ENCODE measurements at regions not wholly inside any gene's neighbourhood (a gene's known extent, or its start where the extent isn't known, plus 50 kb on each side); places are given as distances from the start of the nearest gene placed in this dataset.

DNA sequence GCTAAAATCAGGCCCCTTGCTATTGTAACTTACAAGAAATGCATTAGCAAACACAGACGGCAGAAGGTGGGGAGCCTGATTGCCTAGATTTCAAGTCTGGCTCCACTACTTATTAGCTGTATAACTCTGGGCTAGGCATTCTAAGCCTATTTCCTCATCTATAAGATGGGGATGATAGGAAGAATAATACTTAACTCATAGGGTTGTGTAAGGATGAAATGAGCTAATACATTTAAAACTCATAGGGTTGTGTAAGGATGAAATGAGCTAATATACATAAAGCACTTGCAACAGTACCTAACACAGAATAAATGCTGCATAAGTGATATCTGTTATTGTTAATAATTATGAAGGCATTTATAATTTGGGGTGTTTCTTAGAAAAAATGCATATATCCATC, 60.1 kb upstream of the DIO2 start:
- Histone ChIP-seq H3K4me1 (ENCODE audit: low read depth, poor library complexity, severe bottlenecking) (no peaks in the 10 kb centered on the region), H2AFZ (ENCODE audit: low read depth) (no peak overlapping the region), H3K36me3 (ENCODE audit: insufficient read depth) (no peaks in the 10 kb centered on the region), H3K27me3 (ENCODE audit: insufficient read depth, low read depth) (no peaks in the 10 kb centered on the region), H3K9ac (no peak overlapping the region), H3K4me2 (no peak overlapping the region), H3K79me2 (ENCODE audit: insufficient read depth, low read depth) (no peaks in the 10 kb centered on the region), H3K27ac (no peak overlapping the region), H4K20me1 (ENCODE audit: insufficient read depth) (no peaks in the 10 kb centered on the region), H3K4me3 (IDR thresholded peaks at IDR 0.05; ENCODE audit: insufficient read depth, low read depth, low read length) (no peak overlapping the region)
- TF ChIP-seq, protein P1, sequence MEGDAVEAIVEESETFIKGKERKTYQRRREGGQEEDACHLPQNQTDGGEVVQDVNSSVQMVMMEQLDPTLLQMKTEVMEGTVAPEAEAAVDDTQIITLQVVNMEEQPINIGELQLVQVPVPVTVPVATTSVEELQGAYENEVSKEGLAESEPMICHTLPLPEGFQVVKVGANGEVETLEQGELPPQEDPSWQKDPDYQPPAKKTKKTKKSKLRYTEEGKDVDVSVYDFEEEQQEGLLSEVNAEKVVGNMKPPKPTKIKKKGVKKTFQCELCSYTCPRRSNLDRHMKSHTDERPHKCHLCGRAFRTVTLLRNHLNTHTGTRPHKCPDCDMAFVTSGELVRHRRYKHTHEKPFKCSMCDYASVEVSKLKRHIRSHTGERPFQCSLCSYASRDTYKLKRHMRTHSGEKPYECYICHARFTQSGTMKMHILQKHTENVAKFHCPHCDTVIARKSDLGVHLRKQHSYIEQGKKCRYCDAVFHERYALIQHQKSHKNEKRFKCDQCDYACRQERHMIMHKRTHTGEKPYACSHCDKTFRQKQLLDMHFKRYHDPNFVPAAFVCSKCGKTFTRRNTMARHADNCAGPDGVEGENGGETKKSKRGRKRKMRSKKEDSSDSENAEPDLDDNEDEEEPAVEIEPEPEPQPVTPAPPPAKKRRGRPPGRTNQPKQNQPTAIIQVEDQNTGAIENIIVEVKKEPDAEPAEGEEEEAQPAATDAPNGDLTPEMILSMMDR (conservative IDR thresholded peaks at IDR 0.05; ENCODE audit: low read depth, low read length), result no peak

DNA sequence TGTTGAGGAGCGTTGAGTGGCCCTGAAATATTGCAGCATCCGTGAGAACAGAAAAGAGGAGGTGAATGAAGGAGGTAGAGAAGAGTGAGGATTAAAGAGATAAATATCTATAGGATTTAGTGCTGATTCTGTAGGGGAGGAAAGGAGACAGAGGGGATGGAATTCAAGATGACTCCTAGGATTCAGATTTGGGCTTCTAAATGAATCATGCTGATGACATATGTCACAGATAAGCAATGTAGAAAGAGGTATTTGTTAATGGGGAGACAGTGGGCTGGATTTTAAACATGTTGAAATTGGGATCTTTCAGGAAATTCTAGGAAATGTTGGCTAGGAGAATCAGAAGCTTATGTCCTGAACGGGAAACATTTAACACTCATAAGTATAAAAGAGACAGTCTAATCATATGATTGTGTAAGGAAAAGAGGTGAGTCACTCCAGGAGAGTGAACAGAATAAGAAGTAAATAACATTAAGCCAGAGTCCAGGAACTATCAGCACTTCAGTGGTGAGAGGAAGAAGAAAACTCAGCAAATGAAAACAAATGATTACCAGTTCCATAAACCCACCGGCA, 58.1 kb upstream of the DIO2 start:
- H3K36me3 ChIP-seq (ENCODE audit: insufficient read depth), result no peaks in the 10 kb centered on the region
- H4K20me1 ChIP-seq (ENCODE audit: insufficient read depth), result no peaks in the 10 kb centered on the region
- H3K27me3 ChIP-seq (ENCODE audit: insufficient read depth, low read depth), result no peaks in the 10 kb centered on the region
- no peaks in the 10 kb centered on the region for H3K79me2 ChIP-seq (ENCODE audit: insufficient read depth, low read depth)
- no peak overlapping the region for H3K27ac ChIP-seq
- H3K4me2 ChIP-seq, result no peak overlapping the region
- no peaks in the 10 kb centered on the region for H3K4me1 ChIP-seq (ENCODE audit: low read depth, poor library complexity, severe bottlenecking)
- H3K9ac ChIP-seq, result no peak overlapping the region
- H2AFZ ChIP-seq (ENCODE audit: low read depth), result no peak overlapping the region
- no peak overlapping the region for H3K4me3 ChIP-seq (IDR thresholded peaks at IDR 0.05; ENCODE audit: insufficient read depth, low read depth, low read length)
- TF ChIP-seq, protein P1 (conservative IDR thresholded peaks at IDR 0.05; ENCODE audit: low read depth, low read length), result no peak

GRCh38 chr14:80266930-80267329, 55.6 kb upstream of the DIO2 start:
- H3K36me3 ChIP-seq (ENCODE audit: insufficient read depth), result no peaks in the 10 kb centered on the region
- no peak overlapping the region for H3K9ac ChIP-seq
- no peak overlapping the region for H3K4me3 ChIP-seq (IDR thresholded peaks at IDR 0.05; ENCODE audit: insufficient read depth, low read depth, low read length)
- H3K79me2 ChIP-seq (ENCODE audit: insufficient read depth, low read depth), result no peaks in the 10 kb centered on the region
- H3K4me2 ChIP-seq, result no peak overlapping the region
- H3K27ac ChIP-seq, result no peak overlapping the region
- no peaks in the 10 kb centered on the region for H4K20me1 ChIP-seq (ENCODE audit: insufficient read depth)
- H2AFZ ChIP-seq (ENCODE audit: low read depth), result no peak overlapping the region
- no peaks in the 10 kb centered on the region for H3K4me1 ChIP-seq (ENCODE audit: low read depth, poor library complexity, severe bottlenecking)
- TF ChIP-seq, protein P1 (conservative IDR thresholded peaks at IDR 0.05; ENCODE audit: low read depth, low read length), result no peak
- no peaks in the 10 kb centered on the region for H3K27me3 ChIP-seq (ENCODE audit: insufficient read depth, low read depth)

DNA sequence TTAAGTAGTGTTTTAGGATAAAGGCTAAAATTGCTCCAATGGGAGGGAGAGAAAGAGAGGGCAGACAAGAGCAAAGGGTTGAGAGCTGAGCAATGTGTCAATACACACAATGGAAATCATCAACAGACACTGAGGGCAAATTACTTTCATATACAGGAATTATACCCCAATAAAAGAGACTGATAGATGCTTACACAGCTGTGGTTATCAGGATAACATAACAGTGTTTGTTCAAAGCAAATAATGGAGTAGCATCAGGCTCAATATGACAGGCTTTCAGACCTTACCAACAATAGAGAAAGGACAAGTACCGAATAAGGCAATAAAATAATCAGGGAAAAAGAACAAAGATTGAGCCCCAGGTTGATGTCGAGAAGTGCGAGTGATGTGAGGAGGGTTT, 53.4 kb upstream of the DIO2 start:
- H3K4me2 ChIP-seq, result no peak overlapping the region
- H3K4me3 ChIP-seq (IDR thresholded peaks at IDR 0.05; ENCODE audit: insufficient read depth, low read depth, low read length), result no peak overlapping the region
- TF ChIP-seq, protein P1 (conservative IDR thresholded peaks at IDR 0.05; ENCODE audit: low read depth, low read length), result no peak
- no peak overlapping the region for H3K27ac ChIP-seq
- no peaks in the 10 kb centered on the region for H3K4me1 ChIP-seq (ENCODE audit: low read depth, poor library complexity, severe bottlenecking)
- H2AFZ ChIP-seq (ENCODE audit: low read depth), result no peak overlapping the region
- no peaks in the 10 kb centered on the region for H4K20me1 ChIP-seq (ENCODE audit: insufficient read depth)
- H3K79me2 ChIP-seq (ENCODE audit: insufficient read depth, low read depth), result no peaks in the 10 kb centered on the region
- H3K36me3 ChIP-seq (ENCODE audit: insufficient read depth), result no peaks in the 10 kb centered on the region
- H3K9ac ChIP-seq, result no peak overlapping the region
- no peaks in the 10 kb centered on the region for H3K27me3 ChIP-seq (ENCODE audit: insufficient read depth, low read depth)
